ENCODE measurements at regions not wholly inside any gene's neighbourhood (a gene's known extent, or its start where the extent isn't known, plus 50 kb on each side); places are given as distances from the start of the nearest gene placed in this dataset.

- no peak for TF ChIP-seq CTCF (IDR thresholded peaks at IDR 0.05)
- no peak for TF ChIP-seq POLR2A (IDR thresholded peaks at IDR 0.05)
Observed at GRCh38 chr4:186831574-186831973, 107.9 kb upstream of the FAT1 start.
